Breast epithelium (tissue), 4 donors: ENCODE measurements at regions not wholly inside any gene's neighbourhood (a gene's known extent, or its start where the extent isn't known, plus 50 kb on each side); places are given as distances from the start of the nearest gene placed in this dataset.

Source experiments
- DNase-seq, 2 donors: peaks; one replicate each; pipeline ENCODE4 v3.0.0-alpha.2; 2019; ENCODE audit warnings: low spot score in 2 of 2
- H3K27ac ChIP-seq, 2 donors: fragments of 200-600 bp; sonication (generic) in 1 of 2; one replicate each; pipeline ENCODE4 v1.5.1; 2016 to 2019; ENCODE audit warnings: mild to moderate bottlenecking in 1 of 2
- H3K27me3 ChIP-seq, 2 donors: fragments of 200-600 bp; sonication (generic) in 1 of 2; one replicate each; pipeline versions ENCODE4 v1.5.1 to v1.6.0; 2017 to 2019; ENCODE audit warnings: control low read depth in 1 of 2, mild to moderate bottlenecking in 1 of 2
- H3K36me3 ChIP-seq: fragments of 200-600 bp; one replicate; pipeline ENCODE4 v1.5.1; 2019
- H3K4me1 ChIP-seq, 2 donors: fragments of 200-600 bp; sonication (generic); one replicate each; pipeline ENCODE4 v1.5.1; 2016 to 2019; ENCODE audit warnings: control low read depth in 1 of 2
- H3K4me3 ChIP-seq, 3 donors: fragments of 200-600 bp; sonication (generic); 1 replicate in 2 of 3; 2 replicates in 1 of 3; pipeline ENCODE4 v1.5.1; 2016 to 2019; ENCODE audit warnings: mild to moderate bottlenecking in 3 of 3, moderate library complexity in 2 of 3
- H3K9me3 ChIP-seq, 2 donors: fragments of 200-600 bp; sonication (generic) in 1 of 2; one replicate each; pipeline ENCODE4 v1.5.1; 2016 to 2019; ENCODE audit warnings: control low read depth in 1 of 2
- POLR2A ChIP-seq: fragments of 450-650 bp; IDR thresholded peaks from one replicate; pipeline ENCODE4 v1.6.1; 2016; ENCODE audit warnings: antibody characterized with exemption, mild to moderate bottlenecking, moderate library complexity
- POLR2AphosphoS5 ChIP-seq, 3 donors: sonication (generic); formaldehyde crosslinking; IDR thresholded peaks; one replicate each; pipeline ENCODE4 v1.6.1; 2017; ENCODE audit warnings: antibody characterized with exemption in 3 of 3
- intact Hi-C: fragments of 100-400 bp; cut with DNase I; formaldehyde crosslinking; loops from one replicate; pipeline ENCODE4 v1.15.1; 2023; ENCODE audit warnings: low total_unique reads
- TF ChIP-seq, protein P1 (sequence below), 3 donors: fragments of 450-650 bp; IDR thresholded peaks; one replicate each; pipeline ENCODE4 v1.5.1; 2016 to 2017; ENCODE audit warnings: antibody characterized with exemption in 3 of 3, mild to moderate bottlenecking in 3 of 3, moderate library complexity in 3 of 3

DNA sequence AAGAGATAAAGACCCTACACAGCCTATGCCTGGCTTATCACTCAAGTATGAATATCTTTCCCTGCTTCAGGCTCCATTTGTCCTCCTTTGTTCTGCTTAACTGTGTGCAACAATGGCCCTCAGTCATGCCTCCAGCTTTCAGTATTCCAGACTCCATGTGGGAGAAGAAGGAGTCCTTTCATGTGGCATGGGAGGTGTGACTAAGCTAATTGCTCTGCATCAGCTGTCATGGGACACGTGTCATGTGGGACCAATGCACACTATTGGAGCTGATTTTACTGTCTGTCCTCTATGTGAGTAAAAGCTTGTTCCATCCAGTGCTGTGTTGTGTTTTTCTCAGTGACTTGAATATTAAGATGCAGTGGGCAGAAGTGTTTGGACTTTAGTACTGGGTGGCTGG is 1198.3 kb downstream of the OLFM4 start:
- no peak for DNase-seq
- Histone ChIP-seq H3K4me1 (no peaks in the 10 kb centered on the region), H3K9me3 (no peaks in the 10 kb centered on the region), H3K27me3 (no peaks in the 10 kb centered on the region), H3K36me3 (no peaks in the 10 kb centered on the region), H3K27ac (no peak overlapping the region), H3K4me3 (no peak overlapping the region)
- intact Hi-C loops = no loop called here
- TF ChIP-seq POLR2A = no peak
- no peak for TF ChIP-seq POLR2AphosphoS5 (IDR thresholded peaks at IDR 0.05)
- TF ChIP-seq, protein P1, sequence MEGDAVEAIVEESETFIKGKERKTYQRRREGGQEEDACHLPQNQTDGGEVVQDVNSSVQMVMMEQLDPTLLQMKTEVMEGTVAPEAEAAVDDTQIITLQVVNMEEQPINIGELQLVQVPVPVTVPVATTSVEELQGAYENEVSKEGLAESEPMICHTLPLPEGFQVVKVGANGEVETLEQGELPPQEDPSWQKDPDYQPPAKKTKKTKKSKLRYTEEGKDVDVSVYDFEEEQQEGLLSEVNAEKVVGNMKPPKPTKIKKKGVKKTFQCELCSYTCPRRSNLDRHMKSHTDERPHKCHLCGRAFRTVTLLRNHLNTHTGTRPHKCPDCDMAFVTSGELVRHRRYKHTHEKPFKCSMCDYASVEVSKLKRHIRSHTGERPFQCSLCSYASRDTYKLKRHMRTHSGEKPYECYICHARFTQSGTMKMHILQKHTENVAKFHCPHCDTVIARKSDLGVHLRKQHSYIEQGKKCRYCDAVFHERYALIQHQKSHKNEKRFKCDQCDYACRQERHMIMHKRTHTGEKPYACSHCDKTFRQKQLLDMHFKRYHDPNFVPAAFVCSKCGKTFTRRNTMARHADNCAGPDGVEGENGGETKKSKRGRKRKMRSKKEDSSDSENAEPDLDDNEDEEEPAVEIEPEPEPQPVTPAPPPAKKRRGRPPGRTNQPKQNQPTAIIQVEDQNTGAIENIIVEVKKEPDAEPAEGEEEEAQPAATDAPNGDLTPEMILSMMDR (IDR thresholded peaks at IDR 0.05) = no peak

DNA sequence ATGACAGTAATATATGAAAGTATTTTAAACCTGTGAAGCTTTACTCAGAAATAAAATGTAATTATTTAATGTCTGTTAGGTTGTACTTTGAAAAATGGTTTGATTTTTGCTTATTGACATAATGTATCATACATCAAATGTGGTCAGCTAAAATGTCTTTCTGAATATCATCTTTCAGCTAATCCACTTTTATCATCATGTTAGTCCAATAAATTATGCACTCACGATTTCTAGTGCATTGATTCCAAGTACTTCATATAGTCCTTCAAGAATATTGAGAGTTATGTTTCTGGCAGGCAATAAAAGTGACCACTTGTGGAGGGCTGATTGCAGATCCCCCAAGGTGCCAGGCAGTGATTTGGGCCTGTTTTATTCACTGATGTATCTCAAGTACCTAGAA is 1204.1 kb downstream of the OLFM4 start:
- Histone ChIP-seq H3K4me1 (no peaks in the 10 kb centered on the region), H3K27me3 (no peaks in the 10 kb centered on the region), H3K36me3 (no peaks in the 10 kb centered on the region), H3K4me3 (no peak overlapping the region), H3K9me3 (no peaks in the 10 kb centered on the region), H3K27ac (no peak overlapping the region)
- no peak for TF ChIP-seq POLR2A
- TF ChIP-seq, protein P1 (IDR thresholded peaks at IDR 0.05) = no peak
- no peak for TF ChIP-seq POLR2AphosphoS5 (IDR thresholded peaks at IDR 0.05)
- DNase-seq = no peak
- intact Hi-C loops = no loop called here

DNA sequence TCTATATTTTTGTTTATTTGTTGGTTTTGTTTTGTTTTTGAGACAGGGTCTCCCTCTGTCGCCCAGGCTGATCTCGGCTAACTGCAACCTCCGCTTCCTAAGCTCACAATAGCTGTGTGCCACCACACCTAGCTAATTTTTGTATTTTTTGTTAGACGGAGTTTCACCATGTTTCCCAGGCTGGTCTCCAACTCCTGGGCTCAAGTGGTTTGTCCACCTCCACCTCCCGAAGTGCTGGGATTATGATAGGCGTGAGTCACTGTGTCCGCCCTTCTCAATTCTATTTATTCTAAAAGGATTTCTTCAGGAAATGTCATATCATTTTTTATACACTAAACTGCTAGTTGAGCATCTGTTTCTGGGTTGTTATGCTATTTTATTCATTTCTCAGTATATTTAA is 1206.0 kb downstream of the OLFM4 start:
- H3K9me3 ChIP-seq = no peaks in the 10 kb centered on the region
- DNase-seq = no peak
- H3K4me1 ChIP-seq = no peaks in the 10 kb centered on the region
- no peak overlapping the region for H3K4me3 ChIP-seq
- H3K36me3 ChIP-seq = no peaks in the 10 kb centered on the region
- no peaks in the 10 kb centered on the region for H3K27me3 ChIP-seq
- intact Hi-C loops = no loop called here
- no peak overlapping the region for H3K27ac ChIP-seq
- TF ChIP-seq POLR2AphosphoS5 (IDR thresholded peaks at IDR 0.05) (no peak), POLR2A (no peak)
- TF ChIP-seq, protein P1 (IDR thresholded peaks at IDR 0.05) = no peak

DNA sequence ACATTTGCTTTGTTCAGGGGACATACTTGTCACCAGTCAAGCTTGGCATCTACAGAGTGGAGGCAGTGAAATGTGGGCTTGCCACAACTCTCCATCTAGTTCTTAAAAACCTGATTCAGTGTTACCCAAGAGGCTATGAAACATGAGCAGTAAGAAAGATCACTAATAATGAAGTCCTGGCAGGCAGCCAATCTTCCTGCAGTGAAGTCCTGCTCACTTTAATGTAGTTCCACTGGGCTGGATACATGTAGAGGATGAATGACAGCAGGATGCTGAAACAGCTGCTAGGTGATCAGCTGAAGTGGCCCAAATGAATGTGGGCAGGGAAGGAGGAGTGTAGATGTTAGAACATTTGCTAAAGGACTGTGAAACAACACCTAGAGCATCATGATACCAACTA is 1213.1 kb downstream of the OLFM4 start:
- intact Hi-C loops = no loop called here
- DNase-seq = no peak
- no peak for TF ChIP-seq POLR2A
- no peak for TF ChIP-seq POLR2AphosphoS5 (IDR thresholded peaks at IDR 0.05)
- TF ChIP-seq, protein P1 (IDR thresholded peaks at IDR 0.05) = no peak
- no peak overlapping the region for H3K4me3 ChIP-seq
- H3K27me3 ChIP-seq = no peaks in the 10 kb centered on the region
- H3K4me1 ChIP-seq = no peaks in the 10 kb centered on the region
- H3K27ac ChIP-seq = no peak overlapping the region
- no peaks in the 10 kb centered on the region for H3K9me3 ChIP-seq
- H3K36me3 ChIP-seq = no peaks in the 10 kb centered on the region

DNA sequence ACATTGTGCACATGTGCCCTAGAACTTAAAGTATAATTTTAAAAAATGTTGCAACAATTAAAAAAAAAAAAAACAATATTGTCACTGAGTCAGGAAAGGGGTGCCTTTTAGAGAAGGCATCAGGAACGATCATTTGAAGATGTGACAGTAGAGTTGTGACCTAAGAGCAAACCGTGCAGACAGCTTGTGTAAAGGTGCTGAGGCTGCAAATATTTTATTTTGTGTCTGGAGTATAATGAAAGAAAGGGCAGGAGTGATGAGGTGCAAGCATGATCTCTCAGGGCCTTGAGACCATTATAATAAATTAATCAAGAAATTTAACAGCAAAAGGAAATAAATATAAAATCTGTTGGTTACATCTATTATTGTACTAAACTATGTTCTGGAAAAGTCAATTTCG is 1219.7 kb downstream of the OLFM4 start:
- H3K27ac ChIP-seq = no peak overlapping the region
- no peak for DNase-seq
- TF ChIP-seq, protein P1 (IDR thresholded peaks at IDR 0.05) = no peak
- TF ChIP-seq POLR2AphosphoS5 (IDR thresholded peaks at IDR 0.05) = no peak
- no peak for TF ChIP-seq POLR2A
- H3K4me3 ChIP-seq = no peak overlapping the region
- no peaks in the 10 kb centered on the region for H3K27me3 ChIP-seq
- H3K4me1 ChIP-seq = no peaks in the 10 kb centered on the region
- intact Hi-C loops = no loop called here
- H3K36me3 ChIP-seq = no peaks in the 10 kb centered on the region
- H3K9me3 ChIP-seq = peaks cover 0 to 5% of the 10 kb centered on the region in 2 donors
